Ovary (tissue), 3 donors: ENCODE measurements at regions not wholly inside any gene's neighbourhood (a gene's known extent, or its start where the extent isn't known, plus 50 kb on each side); places are given as distances from the start of the nearest gene placed in this dataset.

ENCODE experiments used
- POLR2A ChIP-seq: fragments of 450-650 bp; IDR thresholded peaks from one replicate; pipeline ENCODE4 v1.6.1; 2017; ENCODE audit warnings: antibody characterized with exemption, mild to moderate bottlenecking, moderate library complexity
- TF ChIP-seq, protein P1 (sequence below), 3 donors: fragments of 450-650 bp in 2 of 3; fragments of 200-600 bp in 1 of 3; IDR thresholded peaks; one replicate each; pipeline versions ENCODE4 v1.5.1 to v1.8.0; 2016 to 2022; ENCODE audit warnings: antibody characterized with exemption in 3 of 3, mild to moderate bottlenecking in 1 of 3
- donor health status: DM: no; HTN: no; CAD: no.

DNA sequence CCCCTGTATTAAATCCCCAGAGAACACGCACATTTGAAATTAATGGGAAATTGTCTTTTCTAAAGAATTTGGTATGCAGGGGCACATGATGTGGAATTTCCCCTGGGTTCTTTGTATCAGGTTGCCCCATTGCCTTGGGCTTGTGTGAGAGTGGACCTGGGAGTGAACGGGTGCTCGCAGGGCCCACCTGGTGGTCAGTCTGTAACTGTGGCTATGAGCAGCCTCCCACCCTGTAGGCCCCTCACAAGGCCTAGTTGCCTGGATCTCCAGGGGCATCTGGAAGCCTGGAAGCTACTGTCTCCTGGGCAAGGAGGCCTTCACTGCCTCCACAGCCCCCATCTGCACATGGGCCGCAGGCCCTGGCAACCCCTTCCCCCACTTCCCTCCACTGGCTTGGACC, 96.7 kb downstream of the SLC25A47 start:
- no peak for TF ChIP-seq POLR2A
- TF ChIP-seq, protein P1, sequence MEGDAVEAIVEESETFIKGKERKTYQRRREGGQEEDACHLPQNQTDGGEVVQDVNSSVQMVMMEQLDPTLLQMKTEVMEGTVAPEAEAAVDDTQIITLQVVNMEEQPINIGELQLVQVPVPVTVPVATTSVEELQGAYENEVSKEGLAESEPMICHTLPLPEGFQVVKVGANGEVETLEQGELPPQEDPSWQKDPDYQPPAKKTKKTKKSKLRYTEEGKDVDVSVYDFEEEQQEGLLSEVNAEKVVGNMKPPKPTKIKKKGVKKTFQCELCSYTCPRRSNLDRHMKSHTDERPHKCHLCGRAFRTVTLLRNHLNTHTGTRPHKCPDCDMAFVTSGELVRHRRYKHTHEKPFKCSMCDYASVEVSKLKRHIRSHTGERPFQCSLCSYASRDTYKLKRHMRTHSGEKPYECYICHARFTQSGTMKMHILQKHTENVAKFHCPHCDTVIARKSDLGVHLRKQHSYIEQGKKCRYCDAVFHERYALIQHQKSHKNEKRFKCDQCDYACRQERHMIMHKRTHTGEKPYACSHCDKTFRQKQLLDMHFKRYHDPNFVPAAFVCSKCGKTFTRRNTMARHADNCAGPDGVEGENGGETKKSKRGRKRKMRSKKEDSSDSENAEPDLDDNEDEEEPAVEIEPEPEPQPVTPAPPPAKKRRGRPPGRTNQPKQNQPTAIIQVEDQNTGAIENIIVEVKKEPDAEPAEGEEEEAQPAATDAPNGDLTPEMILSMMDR (IDR thresholded peaks at IDR 0.05) = no peak
